ENCODE measurements at regions not wholly inside any gene's neighbourhood (a gene's known extent, or its start where the extent isn't known, plus 50 kb on each side); places are given as distances from the start of the nearest gene placed in this dataset.

GRCh38 chr3:194928227-194928626 lies 242.5 kb downstream of the FAM43A start (continued):
- TF ChIP-seq IRF3 (IDR thresholded peaks at IDR 0.05; ENCODE audit: low read depth, low read length): no peak
- TF ChIP-seq EZH2phosphoT487 (IDR thresholded peaks at IDR 0.05; ENCODE audit: borderline replicate concordance, low read depth): no peak
- no peak for TF ChIP-seq POLR2AphosphoS5 (IDR thresholded peaks at IDR 0.05; ENCODE audit: low read depth, low read length)
- no peak for TF ChIP-seq SIN3A (IDR thresholded peaks at IDR 0.05; ENCODE audit: borderline replicate concordance, low read depth, low read length)
- TF ChIP-seq RCOR1 (IDR thresholded peaks at IDR 0.05; ENCODE audit: low read length): no peak
- no peak for TF ChIP-seq FOXM1 (IDR thresholded peaks at IDR 0.05; ENCODE audit: low read depth)
- no peak for TF ChIP-seq RXRA (IDR thresholded peaks at IDR 0.05; ENCODE audit: borderline replicate concordance, low read depth)
- TF ChIP-seq TCF12 (IDR thresholded peaks at IDR 0.05): no peak
- TF ChIP-seq CHD2 (IDR thresholded peaks at IDR 0.05; ENCODE audit: low read length, partially characterized antibody): no peak

- CTCF ChIA-PET: interaction anchor here (1.0 kb wide), 1 partner anchor 10 kb away, joined by 3 read pairs; no protein-coding TSS in a partner anchor
- no peak for TF ChIP-seq POLR2AphosphoS5 (IDR thresholded peaks at IDR 0.05; ENCODE audit: low read depth, low read length)
- no peak for TF ChIP-seq RFX5 (IDR thresholded peaks at IDR 0.05; ENCODE audit: low read length)
- TF ChIP-seq MXI1 (IDR thresholded peaks at IDR 0.05; ENCODE audit: low read depth, low read length): no peak
- no peak for TF ChIP-seq ELF1 (IDR thresholded peaks at IDR 0.05)
- TF ChIP-seq SMC3 (IDR thresholded peaks at IDR 0.05; ENCODE audit: low read depth, low read length): no peak
- TF ChIP-seq FOXJ3 (CRISPR knock-in tag; IDR thresholded peaks at IDR 0.05): no peak
- H3K79me2 ChIP-seq (ENCODE audit: insufficient read depth): no peaks in the 10 kb centered on the region
- POLR2A ChIA-PET: no interaction called here
- whole genome bisulfite sequencing (ENCODE audit: low lambda C conversion rate): 96% methylated on average over 28 of the region's 30 CpGs
- H3K9ac ChIP-seq: no peak overlapping the region
- H3K27me3 ChIP-seq (ENCODE audit: insufficient read depth): no peaks in the 10 kb centered on the region
- H3K9me2 ChIP-seq: no peaks in the 10 kb centered on the region
- peaks cover 16 to 22% of the 10 kb centered on the region in 2 experiments; a peak in 3 of 4 replicates for H3K4me1 ChIP-seq (ENCODE audit: control insufficient read depth in 1 of 2, insufficient read depth in 2 of 2, low read depth in 1 of 2, low read length in 1 of 2)
- no peaks in the 10 kb centered on the region for H3K36me3 ChIP-seq (replicated peaks in 1 of 2; ENCODE audit: control insufficient read depth in 1 of 2, insufficient read depth in 2 of 2, low read length in 1 of 2)
- H3K27ac ChIP-seq (ENCODE audit: low read depth in 2 of 2, low read length in 1 of 2): no peak overlapping the region
- no peaks in the 10 kb centered on the region for H3K9me3 ChIP-seq
- H3K4me3 ChIP-seq (ENCODE audit: low read depth in 2 of 2, low read length in 1 of 2): no peak overlapping the region
- H4K20me1 ChIP-seq (ENCODE audit: insufficient read depth): no peaks in the 10 kb centered on the region
- no peak overlapping the region for H3K4me2 ChIP-seq
- H2AFZ ChIP-seq (ENCODE audit: low read depth): no peak overlapping the region
- no peaks in the 10 kb centered on the region for H3F3A ChIP-seq (replicated peaks; ENCODE audit: insufficient read depth)
- no peak for DNase-seq
These were observed 243.3 kb downstream of the FAM43A start for GRCh38 chr3:194928831-194929577.

- Histone ChIP-seq H3K4me1 (ENCODE audit: control insufficient read depth in 1 of 2, insufficient read depth in 2 of 2, low read depth in 1 of 2, low read length in 1 of 2) (peaks cover 16 to 22% of the 10 kb centered on the region in 2 experiments; a peak in 3 of 4 replicates), H3F3A (replicated peaks; ENCODE audit: insufficient read depth) (no peaks in the 10 kb centered on the region), H3K27me3 (ENCODE audit: insufficient read depth) (no peaks in the 10 kb centered on the region), H3K9me2 (no peaks in the 10 kb centered on the region), H3K27ac (ENCODE audit: low read depth in 2 of 2, low read length in 1 of 2) (no peak overlapping the region), H3K79me2 (ENCODE audit: insufficient read depth) (no peaks in the 10 kb centered on the region), H3K9me3 (no peaks in the 10 kb centered on the region), H2AFZ (ENCODE audit: low read depth) (no peak overlapping the region), H3K4me2 (no peak overlapping the region), H3K9ac (no peak overlapping the region), H3K36me3 (replicated peaks in 1 of 2; ENCODE audit: control insufficient read depth in 1 of 2, insufficient read depth in 2 of 2, low read length in 1 of 2) (no peaks in the 10 kb centered on the region), H4K20me1 (ENCODE audit: insufficient read depth) (no peaks in the 10 kb centered on the region), H3K4me3 (ENCODE audit: low read depth in 2 of 2, low read length in 1 of 2) (no peak overlapping the region)
- ChIA-PET POLR2A (no interaction called here), CTCF (interaction anchor here (1.0 kb wide), 1 partner anchor 9 kb away, joined by 3 read pairs; no protein-coding TSS in a partner anchor)
- WGBS (ENCODE audit: low lambda C conversion rate): 91% methylated on average over 1 of the region's 1 CpG
- no peak for DNase-seq
- no peak for TF ChIP-seq RAD21 (IDR thresholded peaks at IDR 0.05; ENCODE audit: low read length)
- no peak for TF ChIP-seq FOSL2 (IDR thresholded peaks at IDR 0.05; ENCODE audit: borderline replicate concordance, low read depth)
- TF ChIP-seq ELF1 (IDR thresholded peaks at IDR 0.05): no peak
- no peak for TF ChIP-seq TCF12 (IDR thresholded peaks at IDR 0.05)
- TF ChIP-seq NRF1 (IDR thresholded peaks at IDR 0.05; ENCODE audit: low read depth, low read length): no peak
- TF ChIP-seq CHD2 (IDR thresholded peaks at IDR 0.05; ENCODE audit: low read length, partially characterized antibody): no peak
- TF ChIP-seq SIN3A (IDR thresholded peaks at IDR 0.05; ENCODE audit: borderline replicate concordance, low read depth, low read length): no peak
- no peak for TF ChIP-seq EP300 (IDR thresholded peaks at IDR 0.05; ENCODE audit: borderline replicate concordance in 1 of 2, low read depth in 1 of 2, low read length in 1 of 2)
- TF ChIP-seq POLR2AphosphoS5 (IDR thresholded peaks at IDR 0.05; ENCODE audit: low read depth, low read length): no peak
- no peak for TF ChIP-seq PBX3 (IDR thresholded peaks at IDR 0.05)
- TF ChIP-seq GABPA (IDR thresholded peaks at IDR 0.05; ENCODE audit: low read depth): no peak
- no peak for TF ChIP-seq GATA2 (CRISPR knock-in tag; IDR thresholded peaks at IDR 0.05)
- no peak for TF ChIP-seq FOXJ3 (CRISPR knock-in tag; IDR thresholded peaks at IDR 0.05)
These were observed 243.9 kb downstream of the FAM43A start for GRCh38 chr3:194929578-194929960.
